HL-60 (cell line): ENCODE measurements at regions not wholly inside any gene's neighbourhood (a gene's known extent, or its start where the extent isn't known, plus 50 kb on each side); places are given as distances from the start of the nearest gene placed in this dataset.

Source experiments
- DNase-seq, 2 experiments: peaks; one replicate each; pipeline ENCODE4 v3.0.0-alpha.2; 2010 to 2020; ENCODE audit warnings: low read depth in 1 of 2, low spot score in 1 of 2
- H3K27ac ChIP-seq: fragments of 250-450 bp; sonication (Bioruptor Pico); replicated peaks from 2 replicates; pipeline ENCODE4 v1.5.1; 2020; ENCODE audit warnings: mild to moderate bottlenecking, moderate library complexity
- H3K27me3 ChIP-seq: fragments of 250-450 bp; sonication (Bioruptor Pico); 2 replicates; pipeline ENCODE4 v1.5.1; 2021; ENCODE audit warnings: mild to moderate bottlenecking, moderate library complexity; ENCODE audit not compliant: insufficient read depth, poor library complexity, severe bottlenecking
- H3K4me3 ChIP-seq: replicated peaks from 2 replicates; pipeline ENCODE4 v1.5.1; 2011; ENCODE audit warnings: mild to moderate bottlenecking, control low read depth, low read length; ENCODE audit not compliant: insufficient read depth
- GABPA ChIP-seq: IDR thresholded peaks from 2 replicates; pipeline ENCODE4 v1.6.1; 2012; ENCODE audit warnings: low read depth
- POLR2AphosphoS5 ChIP-seq: IDR thresholded peaks from 2 replicates; pipeline ENCODE4 v1.6.1; 2012; ENCODE audit warnings: low read depth
- SPI1 ChIP-seq: IDR thresholded peaks from 2 replicates; pipeline ENCODE4 v1.6.1; 2012; ENCODE audit warnings: low read depth, mild to moderate bottlenecking, borderline replicate concordance
- TF ChIP-seq, protein P1 (sequence below): IDR thresholded peaks from one replicate; pipeline ENCODE4 v1.5.1; 2011; ENCODE audit warnings: low read length, control low read depth, inconsistent platforms; ENCODE audit not compliant: insufficient read depth
- TF ChIP-seq, protein P2 (sequence below): IDR thresholded peaks from 2 replicates; pipeline ENCODE4 v1.6.1; 2012; ENCODE audit warnings: low read depth; ENCODE audit not compliant: insufficient replicate concordance

GRCh38 chr2:5894355-5894754 lies 202.2 kb downstream of the SOX11 start:
- TF ChIP-seq POLR2AphosphoS5 = no peak
- TF ChIP-seq SPI1 = no peak
- TF ChIP-seq, protein P1, sequence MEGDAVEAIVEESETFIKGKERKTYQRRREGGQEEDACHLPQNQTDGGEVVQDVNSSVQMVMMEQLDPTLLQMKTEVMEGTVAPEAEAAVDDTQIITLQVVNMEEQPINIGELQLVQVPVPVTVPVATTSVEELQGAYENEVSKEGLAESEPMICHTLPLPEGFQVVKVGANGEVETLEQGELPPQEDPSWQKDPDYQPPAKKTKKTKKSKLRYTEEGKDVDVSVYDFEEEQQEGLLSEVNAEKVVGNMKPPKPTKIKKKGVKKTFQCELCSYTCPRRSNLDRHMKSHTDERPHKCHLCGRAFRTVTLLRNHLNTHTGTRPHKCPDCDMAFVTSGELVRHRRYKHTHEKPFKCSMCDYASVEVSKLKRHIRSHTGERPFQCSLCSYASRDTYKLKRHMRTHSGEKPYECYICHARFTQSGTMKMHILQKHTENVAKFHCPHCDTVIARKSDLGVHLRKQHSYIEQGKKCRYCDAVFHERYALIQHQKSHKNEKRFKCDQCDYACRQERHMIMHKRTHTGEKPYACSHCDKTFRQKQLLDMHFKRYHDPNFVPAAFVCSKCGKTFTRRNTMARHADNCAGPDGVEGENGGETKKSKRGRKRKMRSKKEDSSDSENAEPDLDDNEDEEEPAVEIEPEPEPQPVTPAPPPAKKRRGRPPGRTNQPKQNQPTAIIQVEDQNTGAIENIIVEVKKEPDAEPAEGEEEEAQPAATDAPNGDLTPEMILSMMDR = no peak
- no peak for TF ChIP-seq GABPA
- no peak overlapping the region for H3K27ac ChIP-seq
- H3K27me3 ChIP-seq = no peaks in the 10 kb centered on the region
- no peak overlapping the region for H3K4me3 ChIP-seq
- DNase-seq = no peak

DNA sequence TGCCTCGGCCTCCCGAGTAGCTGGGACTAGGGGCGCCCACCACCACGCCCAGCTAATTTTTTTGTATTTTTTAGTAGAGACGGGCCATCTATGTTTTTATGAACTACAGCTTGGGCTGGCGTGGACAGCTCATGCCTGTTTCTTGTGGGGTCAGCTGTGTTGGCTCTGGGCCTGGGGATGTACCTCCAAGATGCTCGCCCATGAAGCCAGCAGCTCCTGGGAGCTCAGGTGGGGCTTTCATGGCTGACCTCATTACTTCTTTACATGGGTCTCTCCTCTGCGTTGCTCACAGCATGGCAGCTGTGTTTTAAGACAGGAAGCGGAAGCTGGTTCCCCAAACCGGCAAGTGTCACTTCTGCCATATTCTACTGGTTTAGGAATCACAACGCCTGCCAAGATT lies 203.1 kb downstream of the SOX11 start:
- Histone ChIP-seq H3K4me3 (no peak overlapping the region), H3K27me3 (no peaks in the 10 kb centered on the region), H3K27ac (no peak overlapping the region)
- DNase-seq = no peak
- TF ChIP-seq, protein P2, sequence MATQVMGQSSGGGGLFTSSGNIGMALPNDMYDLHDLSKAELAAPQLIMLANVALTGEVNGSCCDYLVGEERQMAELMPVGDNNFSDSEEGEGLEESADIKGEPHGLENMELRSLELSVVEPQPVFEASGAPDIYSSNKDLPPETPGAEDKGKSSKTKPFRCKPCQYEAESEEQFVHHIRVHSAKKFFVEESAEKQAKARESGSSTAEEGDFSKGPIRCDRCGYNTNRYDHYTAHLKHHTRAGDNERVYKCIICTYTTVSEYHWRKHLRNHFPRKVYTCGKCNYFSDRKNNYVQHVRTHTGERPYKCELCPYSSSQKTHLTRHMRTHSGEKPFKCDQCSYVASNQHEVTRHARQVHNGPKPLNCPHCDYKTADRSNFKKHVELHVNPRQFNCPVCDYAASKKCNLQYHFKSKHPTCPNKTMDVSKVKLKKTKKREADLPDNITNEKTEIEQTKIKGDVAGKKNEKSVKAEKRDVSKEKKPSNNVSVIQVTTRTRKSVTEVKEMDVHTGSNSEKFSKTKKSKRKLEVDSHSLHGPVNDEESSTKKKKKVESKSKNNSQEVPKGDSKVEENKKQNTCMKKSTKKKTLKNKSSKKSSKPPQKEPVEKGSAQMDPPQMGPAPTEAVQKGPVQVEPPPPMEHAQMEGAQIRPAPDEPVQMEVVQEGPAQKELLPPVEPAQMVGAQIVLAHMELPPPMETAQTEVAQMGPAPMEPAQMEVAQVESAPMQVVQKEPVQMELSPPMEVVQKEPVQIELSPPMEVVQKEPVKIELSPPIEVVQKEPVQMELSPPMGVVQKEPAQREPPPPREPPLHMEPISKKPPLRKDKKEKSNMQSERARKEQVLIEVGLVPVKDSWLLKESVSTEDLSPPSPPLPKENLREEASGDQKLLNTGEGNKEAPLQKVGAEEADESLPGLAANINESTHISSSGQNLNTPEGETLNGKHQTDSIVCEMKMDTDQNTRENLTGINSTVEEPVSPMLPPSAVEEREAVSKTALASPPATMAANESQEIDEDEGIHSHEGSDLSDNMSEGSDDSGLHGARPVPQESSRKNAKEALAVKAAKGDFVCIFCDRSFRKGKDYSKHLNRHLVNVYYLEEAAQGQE = no peak
- TF ChIP-seq GABPA = no peak
- no peak for TF ChIP-seq SPI1
- TF ChIP-seq POLR2AphosphoS5 = no peak
- TF ChIP-seq, protein P1 = no peak

- Histone ChIP-seq H3K27me3 (no peaks in the 10 kb centered on the region), H3K4me3 (no peak overlapping the region), H3K27ac (no peak overlapping the region)
- no peak for TF ChIP-seq SPI1
- TF ChIP-seq GABPA = no peak
- TF ChIP-seq, protein P1 = no peak
- TF ChIP-seq, protein P2 = no peak
- no peak for TF ChIP-seq POLR2AphosphoS5
- DNase-seq = no peak
These were observed 205.1 kb downstream of the SOX11 start for GRCh38 chr2:5897249-5897648.

- Histone ChIP-seq H3K27ac (no peak overlapping the region), H3K27me3 (no peaks in the 10 kb centered on the region), H3K4me3 (no peak overlapping the region)
- TF ChIP-seq SPI1 (no peak), GABPA (no peak), POLR2AphosphoS5 (no peak)
- TF ChIP-seq, protein P2 = no peak
- TF ChIP-seq, protein P1 = no peak
- no peak for DNase-seq
These were observed 206.5 kb downstream of the SOX11 start for GRCh38 chr2:5898667-5899066.
